ENCODE measurements at regions not wholly inside any gene's neighbourhood (a gene's known extent, or its start where the extent isn't known, plus 50 kb on each side); places are given as distances from the start of the nearest gene placed in this dataset.

- Mint-ChIP-seq H3K27ac (no peak overlapping the region), H3K36me3 (ENCODE audit: low read depth) (no peaks in the 10 kb centered on the region), H3K9me3 (peaks cover 5% of the 10 kb centered on the region), H3K27me3 (peaks cover 15% of the 10 kb centered on the region), H3K4me1 (no peaks in the 10 kb centered on the region), H3K4me3 (no peak overlapping the region)
- no peak for ATAC-seq (replicated peaks)
Measured at GRCh38 chr9:79164406-79164805, 407.4 kb upstream of the TLE4 start.

GRCh38 chr9:79165020-79165780 lies 406.6 kb upstream of the TLE4 start:
- no peaks in the 10 kb centered on the region for H3K4me1 Mint-ChIP-seq
- H3K36me3 Mint-ChIP-seq (ENCODE audit: low read depth): no peaks in the 10 kb centered on the region
- peaks cover 13% of the 10 kb centered on the region for H3K27me3 Mint-ChIP-seq
- H3K9me3 Mint-ChIP-seq: peaks cover 5% of the 10 kb centered on the region
- no peak for ATAC-seq (replicated peaks)
- H3K4me3 Mint-ChIP-seq: no peak overlapping the region
- no peak overlapping the region for H3K27ac Mint-ChIP-seq

- Mint-ChIP-seq H3K27me3 (peaks cover 16% of the 10 kb centered on the region), H3K9me3 (peaks cover 9% of the 10 kb centered on the region), H3K4me3 (no peak overlapping the region), H3K27ac (no peak overlapping the region), H3K4me1 (no peaks in the 10 kb centered on the region), H3K36me3 (ENCODE audit: low read depth) (no peaks in the 10 kb centered on the region)
- no peak for ATAC-seq (replicated peaks)
Measured at GRCh38 chr9:79166005-79166404, 405.8 kb upstream of the TLE4 start.

GRCh38 chr9:79170643-79171042 lies 401.1 kb upstream of the TLE4 start:
- no peak for ATAC-seq (replicated peaks)
- no peak overlapping the region for H3K4me3 Mint-ChIP-seq
- no peaks in the 10 kb centered on the region for H3K36me3 Mint-ChIP-seq (ENCODE audit: low read depth)
- H3K4me1 Mint-ChIP-seq: no peaks in the 10 kb centered on the region
- peaks cover 12% of the 10 kb centered on the region for H3K27me3 Mint-ChIP-seq
- peaks cover 4% of the 10 kb centered on the region for H3K9me3 Mint-ChIP-seq
- H3K27ac Mint-ChIP-seq: no peak overlapping the region

GRCh38 chr9:79173932-79174331 lies 397.8 kb upstream of the TLE4 start:
- ATAC-seq (replicated peaks): no peak
- no peaks in the 10 kb centered on the region for H3K4me1 Mint-ChIP-seq
- H3K27me3 Mint-ChIP-seq: peaks cover 9% of the 10 kb centered on the region
- H3K4me3 Mint-ChIP-seq: no peak overlapping the region
- peaks cover 4% of the 10 kb centered on the region for H3K9me3 Mint-ChIP-seq
- no peaks in the 10 kb centered on the region for H3K36me3 Mint-ChIP-seq (ENCODE audit: low read depth)
- H3K27ac Mint-ChIP-seq: no peak overlapping the region

GRCh38 chr9:79176014-79176697 lies 395.6 kb upstream of the TLE4 start:
- H3K27me3 Mint-ChIP-seq: peaks cover 4% of the 10 kb centered on the region

GRCh38 chr9:79184831-79185230 lies 386.9 kb upstream of the TLE4 start:
- Mint-ChIP-seq H3K4me1 (no peaks in the 10 kb centered on the region), H3K4me3 (no peak overlapping the region), H3K36me3 (ENCODE audit: low read depth) (no peaks in the 10 kb centered on the region), H3K27me3 (peaks cover 11% of the 10 kb centered on the region), H3K9me3 (peaks cover 8% of the 10 kb centered on the region), H3K27ac (no peak overlapping the region)
- ATAC-seq (replicated peaks): no peak

More at GRCh38 chr9:79176014-79176697, 395.6 kb upstream of the TLE4 start:
- no peaks in the 10 kb centered on the region for H3K36me3 Mint-ChIP-seq (ENCODE audit: low read depth)
- peaks cover 4% of the 10 kb centered on the region for H3K9me3 Mint-ChIP-seq
- no peak overlapping the region for H3K27ac Mint-ChIP-seq
- no peak overlapping the region for H3K4me3 Mint-ChIP-seq
- ATAC-seq (replicated peaks): no peak
- H3K4me1 Mint-ChIP-seq: no peaks in the 10 kb centered on the region

- Mint-ChIP-seq H3K27ac (no peak overlapping the region), H3K27me3 (peaks cover 11% of the 10 kb centered on the region), H3K36me3 (ENCODE audit: low read depth) (no peaks in the 10 kb centered on the region), H3K4me1 (no peaks in the 10 kb centered on the region), H3K4me3 (no peak overlapping the region), H3K9me3 (peaks cover 4% of the 10 kb centered on the region)
- no peak for ATAC-seq (replicated peaks)
Measured at GRCh38 chr9:79185866-79186265, 385.9 kb upstream of the TLE4 start.

- H3K36me3 Mint-ChIP-seq (ENCODE audit: low read depth): no peaks in the 10 kb centered on the region
- no peak overlapping the region for H3K27ac Mint-ChIP-seq
- no peak for ATAC-seq (replicated peaks)
- no peaks in the 10 kb centered on the region for H3K4me1 Mint-ChIP-seq
- peaks cover 4% of the 10 kb centered on the region for H3K9me3 Mint-ChIP-seq
- H3K4me3 Mint-ChIP-seq: no peak overlapping the region
- peaks cover 18% of the 10 kb centered on the region for H3K27me3 Mint-ChIP-seq
Measured at GRCh38 chr9:79189511-79189924, 382.2 kb upstream of the TLE4 start.

GRCh38 chr9:79193001-79193400 lies 378.8 kb upstream of the TLE4 start:
- H3K9me3 Mint-ChIP-seq: peaks cover 4% of the 10 kb centered on the region
- no peak for ATAC-seq (replicated peaks)

GRCh38 chr9:79193501-79194223 lies 378.1 kb upstream of the TLE4 start:
- H3K36me3 Mint-ChIP-seq (ENCODE audit: low read depth): no peaks in the 10 kb centered on the region

More at GRCh38 chr9:79193001-79193400, 378.8 kb upstream of the TLE4 start:
- Mint-ChIP-seq H3K27ac (no peak overlapping the region), H3K4me3 (no peak overlapping the region), H3K36me3 (ENCODE audit: low read depth) (no peaks in the 10 kb centered on the region), H3K27me3 (peaks cover 22% of the 10 kb centered on the region), H3K4me1 (no peaks in the 10 kb centered on the region)

GRCh38 chr9:79195879-79196278 lies 375.9 kb upstream of the TLE4 start:
- Mint-ChIP-seq H3K9me3 (no peaks in the 10 kb centered on the region), H3K4me1 (no peaks in the 10 kb centered on the region), H3K27ac (no peak overlapping the region), H3K36me3 (ENCODE audit: low read depth) (no peaks in the 10 kb centered on the region), H3K27me3 (peaks cover 19% of the 10 kb centered on the region), H3K4me3 (no peak overlapping the region)
- no peak for ATAC-seq (replicated peaks)

More at GRCh38 chr9:79193501-79194223, 378.1 kb upstream of the TLE4 start:
- Mint-ChIP-seq H3K4me1 (no peaks in the 10 kb centered on the region), H3K4me3 (no peak overlapping the region), H3K9me3 (no peaks in the 10 kb centered on the region), H3K27me3 (peaks cover 15% of the 10 kb centered on the region), H3K27ac (no peak overlapping the region)
- ATAC-seq (replicated peaks): no peak

GRCh38 chr9:79196606-79197005 lies 375.2 kb upstream of the TLE4 start:
- Mint-ChIP-seq H3K4me1 (no peaks in the 10 kb centered on the region), H3K27ac (no peak overlapping the region), H3K36me3 (ENCODE audit: low read depth) (no peaks in the 10 kb centered on the region), H3K27me3 (peaks cover 17% of the 10 kb centered on the region), H3K4me3 (no peak overlapping the region), H3K9me3 (no peaks in the 10 kb centered on the region)
- no peak for ATAC-seq (replicated peaks)

- no peak overlapping the region for H3K27ac Mint-ChIP-seq
- H3K9me3 Mint-ChIP-seq: no peaks in the 10 kb centered on the region
- peaks cover 9% of the 10 kb centered on the region for H3K27me3 Mint-ChIP-seq
- H3K36me3 Mint-ChIP-seq (ENCODE audit: low read depth): no peaks in the 10 kb centered on the region
- no peaks in the 10 kb centered on the region for H3K4me1 Mint-ChIP-seq
- no peak for ATAC-seq (replicated peaks)
- no peak overlapping the region for H3K4me3 Mint-ChIP-seq
Measured at GRCh38 chr9:79200336-79200735, 371.4 kb upstream of the TLE4 start.

- Mint-ChIP-seq H3K27me3 (peaks cover 8% of the 10 kb centered on the region), H3K27ac (no peak overlapping the region), H3K9me3 (no peaks in the 10 kb centered on the region), H3K4me1 (no peaks in the 10 kb centered on the region), H3K36me3 (ENCODE audit: low read depth) (no peaks in the 10 kb centered on the region), H3K4me3 (no peak overlapping the region)
- ATAC-seq (replicated peaks): no peak
Measured at GRCh38 chr9:79201636-79202035, 370.1 kb upstream of the TLE4 start.
